ENCODE measurements at regions not wholly inside any gene's neighbourhood (a gene's known extent, or its start where the extent isn't known, plus 50 kb on each side); places are given as distances from the start of the nearest gene placed in this dataset.

DNA sequence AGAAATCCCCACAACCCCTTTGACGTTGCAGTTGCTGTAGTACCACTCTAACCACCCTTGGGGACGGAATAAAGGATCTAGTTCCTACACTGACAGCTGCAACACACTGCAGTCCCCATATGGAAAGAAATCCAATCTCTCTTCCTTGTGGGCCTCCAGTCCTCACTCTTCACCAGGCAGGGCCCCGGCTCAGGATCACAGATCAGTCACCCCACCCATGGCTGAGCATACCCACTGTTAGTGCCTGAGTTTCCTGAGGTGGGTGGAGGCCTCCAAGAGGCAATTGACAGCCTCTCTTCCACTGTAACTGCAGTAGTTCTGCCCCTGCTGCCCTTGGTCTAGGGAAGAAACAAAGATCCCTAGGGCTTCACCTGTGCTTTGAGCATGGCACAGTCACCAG lies 670.0 kb upstream of the CDH2 start:
- TF ChIP-seq, protein P1, sequence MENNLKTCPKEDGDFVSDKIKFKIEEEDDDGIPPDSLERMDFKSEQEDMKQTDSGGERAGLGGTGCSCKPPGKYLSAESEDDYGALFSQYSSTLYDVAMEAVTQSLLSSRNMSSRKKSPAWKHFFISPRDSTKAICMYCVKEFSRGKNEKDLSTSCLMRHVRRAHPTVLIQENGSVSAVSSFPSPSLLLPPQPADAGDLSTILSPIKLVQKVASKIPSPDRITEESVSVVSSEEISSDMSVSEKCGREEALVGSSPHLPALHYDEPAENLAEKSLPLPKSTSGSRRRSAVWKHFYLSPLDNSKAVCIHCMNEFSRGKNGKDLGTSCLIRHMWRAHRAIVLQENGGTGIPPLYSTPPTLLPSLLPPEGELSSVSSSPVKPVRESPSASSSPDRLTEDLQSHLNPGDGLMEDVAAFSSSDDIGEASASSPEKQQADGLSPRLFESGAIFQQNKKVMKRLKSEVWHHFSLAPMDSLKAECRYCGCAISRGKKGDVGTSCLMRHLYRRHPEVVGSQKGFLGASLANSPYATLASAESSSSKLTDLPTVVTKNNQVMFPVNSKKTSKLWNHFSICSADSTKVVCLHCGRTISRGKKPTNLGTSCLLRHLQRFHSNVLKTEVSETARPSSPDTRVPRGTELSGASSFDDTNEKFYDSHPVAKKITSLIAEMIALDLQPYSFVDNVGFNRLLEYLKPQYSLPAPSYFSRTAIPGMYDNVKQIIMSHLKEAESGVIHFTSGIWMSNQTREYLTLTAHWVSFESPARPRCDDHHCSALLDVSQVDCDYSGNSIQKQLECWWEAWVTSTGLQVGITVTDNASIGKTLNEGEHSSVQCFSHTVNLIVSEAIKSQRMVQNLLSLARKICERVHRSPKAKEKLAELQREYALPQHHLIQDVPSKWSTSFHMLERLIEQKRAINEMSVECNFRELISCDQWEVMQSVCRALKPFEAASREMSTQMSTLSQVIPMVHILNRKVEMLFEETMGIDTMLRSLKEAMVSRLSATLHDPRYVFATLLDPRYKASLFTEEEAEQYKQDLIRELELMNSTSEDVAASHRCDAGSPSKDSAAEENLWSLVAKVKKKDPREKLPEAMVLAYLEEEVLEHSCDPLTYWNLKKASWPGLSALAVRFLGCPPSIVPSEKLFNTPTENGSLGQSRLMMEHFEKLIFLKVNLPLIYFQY (CRISPR knock-in tag; IDR thresholded peaks at IDR 0.05; ENCODE audit: borderline replicate concordance): no peak
- TF ChIP-seq ZNF3 (CRISPR knock-in tag; IDR thresholded peaks at IDR 0.05): no peak
- TF ChIP-seq TOE1 (CRISPR knock-in tag; IDR thresholded peaks at IDR 0.05): no peak
- TF ChIP-seq FOSL2 (CRISPR knock-in tag; IDR thresholded peaks at IDR 0.05): no peak
- TF ChIP-seq FOXC1 (CRISPR knock-in tag; IDR thresholded peaks at IDR 0.05; ENCODE audit: borderline replicate concordance): no peak
- TF ChIP-seq NONO (IDR thresholded peaks at IDR 0.05): no peak
- no peak for TF ChIP-seq NONO (CRISPR knock-in tag; conservative IDR thresholded peaks at IDR 0.05)
- TF ChIP-seq GLI4 (CRISPR knock-in tag; IDR thresholded peaks at IDR 0.05; ENCODE audit: borderline replicate concordance): no peak
- TF ChIP-seq ZBTB4 (CRISPR knock-in tag; IDR thresholded peaks at IDR 0.05; ENCODE audit: borderline replicate concordance): no peak
- no peak for TF ChIP-seq ZNF367 (CRISPR knock-in tag; IDR thresholded peaks at IDR 0.05; ENCODE audit: borderline replicate concordance)
- no peak for TF ChIP-seq FOXA3 (CRISPR knock-in tag; IDR thresholded peaks at IDR 0.05)
- no peak for TF ChIP-seq FOXO1 (CRISPR knock-in tag; IDR thresholded peaks at IDR 0.05)
- no peak for TF ChIP-seq FUBP1 (CRISPR knock-in tag; IDR thresholded peaks at IDR 0.05; ENCODE audit: borderline replicate concordance)
- no peak for TF ChIP-seq ZFP1 (CRISPR knock-in tag; IDR thresholded peaks at IDR 0.05)
- no peak for TF ChIP-seq ZNF724P (CRISPR knock-in tag; IDR thresholded peaks at IDR 0.05; ENCODE audit: borderline replicate concordance)
- TF ChIP-seq SALL2 (CRISPR knock-in tag; IDR thresholded peaks at IDR 0.05): no peak
- BruUV-seq (replicated peaks): no TSS peak
- intact Hi-C loops (cut with micrococcal nuclease; ENCODE audit: unreplicated experiment): no loop called here
- Histone ChIP-seq H3K79me2 (ENCODE audit: insufficient read depth, low read length) (no peaks in the 10 kb centered on the region), H3K27me3 (ENCODE audit: control insufficient read depth in 1 of 2, insufficient read depth in 2 of 2, low read length in 2 of 2) (no peaks in the 10 kb centered on the region), H3K36me3 (replicated peaks in 1 of 2; ENCODE audit: control insufficient read depth in 1 of 2, insufficient read depth in 2 of 2, low read length in 2 of 2) (no peaks in the 10 kb centered on the region), H3K9me3 (ENCODE audit: low read length) (no peaks in the 10 kb centered on the region), H3K4me1 (ENCODE audit: insufficient read depth, low read length) (no peaks in the 10 kb centered on the region), H3K4me2 (ENCODE audit: low read depth, low read length) (no peak overlapping the region), H4K20me1 (ENCODE audit: insufficient read depth, low read length) (no peaks in the 10 kb centered on the region), H2AFZ (ENCODE audit: low read length) (no peak overlapping the region), H3K27ac (ENCODE audit: extremely low read length, insufficient read depth, low read length) (no peak overlapping the region), H3K9ac (ENCODE audit: insufficient read depth, low read depth, low read length) (no peak overlapping the region), H3K4me3 (replicated peaks in 1 of 3; ENCODE audit: insufficient read depth in 1 of 3, low read depth in 2 of 3, low read length in 3 of 3) (no peak overlapping the region)
- ATAC-seq (no peak), FAIRE-seq (no peak), DNase-seq (ENCODE audit: low spot score) (no peak)
- WGBS (ENCODE audit: low lambda C conversion rate): 4% methylated on average over 2 of the region's 3 CpGs
- POLR2A ChIA-PET: no interaction called here
- in situ Hi-C loops (cut with HindIII; ENCODE audit: extremely low pct_ligation_motif_present, low pct_unique_long_range_greater_than_20kb): no loop called here
- CTCF ChIA-PET (ENCODE audit: low intra/inter-chr PET ratio, low total read pairs): no interaction called here
